ENCODE measurements at regions not wholly inside any gene's neighbourhood (a gene's known extent, or its start where the extent isn't known, plus 50 kb on each side); places are given as distances from the start of the nearest gene placed in this dataset.

DNA sequence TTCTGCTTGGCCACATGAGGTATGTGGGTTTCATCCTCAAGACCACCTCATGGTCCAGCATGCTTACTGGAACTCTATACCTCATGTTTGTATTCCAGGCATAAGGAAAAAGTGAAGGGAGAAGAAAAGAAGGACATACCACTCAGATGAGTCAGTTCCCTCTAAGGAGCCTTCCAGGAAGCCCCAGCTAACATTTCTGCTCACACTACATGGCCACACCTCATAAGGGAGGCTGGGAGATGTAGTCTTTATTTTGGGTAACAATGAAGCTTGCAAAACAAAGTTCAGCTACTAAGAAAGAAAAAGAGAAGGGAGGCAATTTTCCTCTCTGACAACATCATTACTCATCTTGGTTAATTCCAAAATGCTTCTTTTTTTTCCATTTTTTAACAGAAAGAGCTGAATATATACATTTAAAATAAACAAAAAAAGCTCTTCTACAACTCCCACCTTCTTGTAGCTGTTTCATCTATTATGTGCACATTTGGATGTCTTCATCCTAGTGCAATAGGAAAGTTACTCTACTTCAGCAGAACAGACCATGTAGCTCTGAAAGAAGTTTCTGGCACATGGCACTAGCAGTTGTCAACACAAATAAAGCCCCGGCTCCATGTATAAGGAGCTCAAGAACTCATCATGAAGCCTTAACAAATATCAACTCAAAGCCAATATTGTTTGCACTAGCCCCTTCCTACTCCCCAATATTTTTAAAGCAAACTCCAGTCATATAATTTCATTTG, 123.6 kb upstream of the CCDC112 start:
- Histone ChIP-seq H2AFZ (ENCODE audit: control insufficient read depth, low read depth, low read length) (no peak overlapping the region), H3K4me1 (ENCODE audit: control insufficient read depth, insufficient read depth, low read length) (no peaks in the 10 kb centered on the region), H3K4me3 (no peak overlapping the region), H3K27ac (ENCODE audit: control insufficient read depth, insufficient read depth) (no peak overlapping the region), H3K4me2 (ENCODE audit: control insufficient read depth, insufficient read depth) (no peak overlapping the region), H3K9me3 (replicated peaks; ENCODE audit: control insufficient read depth, insufficient read depth, low read length) (no peaks in the 10 kb centered on the region), H3K36me3 (ENCODE audit: control insufficient read depth in 2 of 2, insufficient read depth in 2 of 2, low read length in 1 of 2) (no peaks in the 10 kb centered on the region), H4K20me1 (ENCODE audit: control insufficient read depth, insufficient read depth) (no peaks in the 10 kb centered on the region), H3K27me3 (replicated peaks in 1 of 2; ENCODE audit: control insufficient read depth in 2 of 2, insufficient read depth in 2 of 2, low read length in 1 of 2) (no peaks in the 10 kb centered on the region), H3K79me2 (ENCODE audit: control insufficient read depth, insufficient read depth, low read length) (no peaks in the 10 kb centered on the region), H3K9ac (ENCODE audit: control insufficient read depth, insufficient read depth, low read length) (no peak overlapping the region)
- DNase-seq (ENCODE audit: low read depth, low spot score) (no peak), FAIRE-seq (no peak), ATAC-seq (no peak)
- intact Hi-C loops (cut with micrococcal nuclease; ENCODE audit: unreplicated experiment) = no loop called here
- SMC1A ChIA-PET (ENCODE audit: uncharacterized antibody, unreplicated experiment) = interaction anchor here (0.7 to 1.3 kb wide), 8 partner anchors 10 to 115 kb away, joined by 3 to 6 read pairs (median 4); no protein-coding TSS in a partner anchor
- WGBS (ENCODE audit: insufficient coverage, insufficient replicate concordance, low lambda C conversion rate, missing lambda C conversion rate) = 95% methylated on average over 1 of the region's 1 CpG
- RAD21 ChIA-PET (ENCODE audit: unreplicated experiment) = interaction anchor here (1.0 to 1.1 kb wide), 2 partner anchors 15 to 39 kb away, joined by 3 to 4 read pairs; no protein-coding TSS in a partner anchor
- POLR2A ChIA-PET = interaction anchor here (0.9 kb wide), 2 partner anchors 12 to 109 kb away, joined by 3 to 5 read pairs; no protein-coding TSS in a partner anchor
- in situ Hi-C loops (cut with MboI) = no loop called here
- no TSS peak for BruUV-seq (replicated peaks)
- TF ChIP-seq POLR2AphosphoS5 (IDR thresholded peaks at IDR 0.05; ENCODE audit: low read length) (no peak), IKZF2 (IDR thresholded peaks at IDR 0.05) (no peak), ASH2L (IDR thresholded peaks at IDR 0.05; ENCODE audit: borderline replicate concordance, low read depth) (no peak), HCFC1 (IDR thresholded peaks at IDR 0.05; ENCODE audit: low read length) (no peak), NR2C2 (IDR thresholded peaks at IDR 0.05; ENCODE audit: borderline replicate concordance, control insufficient read depth, insufficient read length, low read depth) (no peak), ESRRA (IDR thresholded peaks at IDR 0.05; ENCODE audit: low read length) (no peak), PAX5 (IDR thresholded peaks at IDR 0.05; ENCODE audit: borderline replicate concordance, low read depth, low read length) (no peak), RUNX3 (IDR thresholded peaks at IDR 0.05; ENCODE audit: low read length) (no peak), EP300 (IDR thresholded peaks at IDR 0.05; ENCODE audit: borderline replicate concordance in 1 of 2, control insufficient read depth in 1 of 2, low read depth in 2 of 2, low read length in 2 of 2) (no peak), ZNF24 (IDR thresholded peaks at IDR 0.05) (no peak), SREBF1 (IDR thresholded peaks at IDR 0.05; ENCODE audit: low read length) (no peak), HSF1 (IDR thresholded peaks at IDR 0.05; ENCODE audit: low read depth, low read length) (no peak), POLR2AphosphoS2 (IDR thresholded peaks at IDR 0.05; ENCODE audit: low read depth, low read length) (no peak), EZH2 (IDR thresholded peaks at IDR 0.05; ENCODE audit: borderline replicate concordance, control insufficient read depth, low read depth, low read length) (no peak)
- TF ChIP-seq, protein P1, sequence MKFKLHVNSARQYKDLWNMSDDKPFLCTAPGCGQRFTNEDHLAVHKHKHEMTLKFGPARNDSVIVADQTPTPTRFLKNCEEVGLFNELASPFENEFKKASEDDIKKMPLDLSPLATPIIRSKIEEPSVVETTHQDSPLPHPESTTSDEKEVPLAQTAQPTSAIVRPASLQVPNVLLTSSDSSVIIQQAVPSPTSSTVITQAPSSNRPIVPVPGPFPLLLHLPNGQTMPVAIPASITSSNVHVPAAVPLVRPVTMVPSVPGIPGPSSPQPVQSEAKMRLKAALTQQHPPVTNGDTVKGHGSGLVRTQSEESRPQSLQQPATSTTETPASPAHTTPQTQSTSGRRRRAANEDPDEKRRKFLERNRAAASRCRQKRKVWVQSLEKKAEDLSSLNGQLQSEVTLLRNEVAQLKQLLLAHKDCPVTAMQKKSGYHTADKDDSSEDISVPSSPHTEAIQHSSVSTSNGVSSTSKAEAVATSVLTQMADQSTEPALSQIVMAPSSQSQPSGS (IDR thresholded peaks at IDR 0.05; ENCODE audit: low read length) = no peak
- CTCF ChIA-PET = interaction anchor here (0.6 kb wide), 1 partner anchor 15 kb away, joined by 3 read pairs; no protein-coding TSS in a partner anchor

All from GM12878 (cell line).